Naive thymus-derived CD8-positive, alpha-beta T cell (primary cell): ENCODE measurements at regions not wholly inside any gene's neighbourhood (a gene's known extent, or its start where the extent isn't known, plus 50 kb on each side); places are given as distances from the start of the nearest gene placed in this dataset.

Experiments used
- ATAC-seq, 2 donors: fragments of 150-1000 bp; cut with Tn5 transposase in 1 of 2; sonication (Bioruptor Pico), chemical (Tn5 transposase) in 1 of 2; 1 replicate in 1 of 2; 2 replicates in 1 of 2; pipeline ENCODE4 v1.10.0; 2021; ENCODE audit warnings: mild to moderate bottlenecking in 2 of 2, moderate library complexity in 2 of 2
- POLR2A ChIA-PET: fragments of 350-600 bp; sonication (Branson Sonifier 250); formaldehyde crosslinking; loops from one replicate; lab custom pipeline; 2021; ENCODE audit warnings: antibody characterized with exemption; lab: Charles Lee
- DNase-seq, 10 donors: peaks; one replicate each; pipeline versions ENCODE4 v3.0.0 to v3.0.0-alpha.2; 2020 to 2022
- H3K27ac Mint-ChIP-seq, 10 donors: one replicate each; pipeline ENCODE4 v1.8.0; 2020 to 2022; ENCODE audit warnings: mild to moderate bottlenecking in 10 of 10, mixed read lengths in 10 of 10, moderate library complexity in 4 of 10, inconsistent platforms in 1 of 10
- H3K27me3 Mint-ChIP-seq, 5 donors: one replicate each; pipeline ENCODE4 v1.8.0; 2021 to 2022; ENCODE audit warnings: mixed read lengths in 5 of 5
- H3K36me3 Mint-ChIP-seq, 3 donors: one replicate each; pipeline ENCODE4 v1.8.0; 2020 to 2022; ENCODE audit warnings: mixed read lengths in 3 of 3, mild to moderate bottlenecking in 2 of 3, inconsistent platforms in 1 of 3
- H3K4me1 Mint-ChIP-seq, 4 donors: one replicate each; pipeline ENCODE4 v1.8.0; 2021 to 2022; ENCODE audit warnings: mixed read lengths in 4 of 4
- H3K4me3 Mint-ChIP-seq, 10 donors: one replicate each; pipeline ENCODE4 v1.8.0; 2020 to 2022; ENCODE audit warnings: mild to moderate bottlenecking in 10 of 10, mixed read lengths in 10 of 10, moderate library complexity in 6 of 10, inconsistent platforms in 1 of 10
- H3K9me3 Mint-ChIP-seq, 9 donors: one replicate each; pipeline ENCODE4 v1.8.0; 2020 to 2022; ENCODE audit warnings: mixed read lengths in 9 of 9, mild to moderate bottlenecking in 3 of 9, inconsistent platforms in 1 of 9, moderate library complexity in 1 of 9

GRCh38 chr2:76564734-76565133 is 854.0 kb upstream of the GCFC2 start:
- Mint-ChIP-seq H3K27me3 (no peaks in the 10 kb centered on the region), H3K4me1 (no peaks in the 10 kb centered on the region), H3K9me3 (peaks cover 0 to 3% (median 0%) of the 10 kb centered on the region in 9 donors), H3K36me3 (no peaks in the 10 kb centered on the region), H3K27ac (no peak overlapping the region), H3K4me3 (no peak overlapping the region)
- DNase-seq, result no peak
- no peak for ATAC-seq
- POLR2A ChIA-PET, result no interaction called here

- Mint-ChIP-seq H3K4me3 (no peak overlapping the region), H3K36me3 (no peaks in the 10 kb centered on the region), H3K27ac (no peak overlapping the region), H3K27me3 (no peaks in the 10 kb centered on the region), H3K4me1 (no peaks in the 10 kb centered on the region), H3K9me3 (peaks cover 0 to 3% (median 0%) of the 10 kb centered on the region in 9 donors)
- no peak for ATAC-seq
- DNase-seq, result no peak
- POLR2A ChIA-PET, result no interaction called here
These were observed 853.0 kb upstream of the GCFC2 start for GRCh38 chr2:76563730-76564129.

GRCh38 chr2:76558157-76558556 is 847.4 kb upstream of the GCFC2 start:
- no peak for DNase-seq
- no peak for ATAC-seq
- POLR2A ChIA-PET, result no interaction called here
- Mint-ChIP-seq H3K9me3 (peaks cover 0 to 19% (median 2%) of the 10 kb centered on the region in 9 donors), H3K4me1 (no peaks in the 10 kb centered on the region), H3K27me3 (no peaks in the 10 kb centered on the region), H3K4me3 (no peak overlapping the region), H3K36me3 (no peaks in the 10 kb centered on the region), H3K27ac (no peak overlapping the region)

GRCh38 chr2:76556018-76556417 is 845.3 kb upstream of the GCFC2 start:
- H3K4me3 Mint-ChIP-seq, result no peak overlapping the region
- H3K9me3 Mint-ChIP-seq, result peaks cover 0 to 19% (median 2%) of the 10 kb centered on the region in 9 donors
- no peaks in the 10 kb centered on the region for H3K27me3 Mint-ChIP-seq
- DNase-seq (no peak), ATAC-seq (no peak)
- no peaks in the 10 kb centered on the region for H3K36me3 Mint-ChIP-seq
- H3K27ac Mint-ChIP-seq, result no peak overlapping the region
- POLR2A ChIA-PET, result no interaction called here
- no peaks in the 10 kb centered on the region for H3K4me1 Mint-ChIP-seq

GRCh38 chr2:76546207-76546606 is 835.5 kb upstream of the GCFC2 start:
- Mint-ChIP-seq H3K9me3 (peaks cover 0 to 46% (median 4%) of the 10 kb centered on the region in 9 donors), H3K4me1 (no peaks in the 10 kb centered on the region), H3K4me3 (no peak overlapping the region), H3K27me3 (no peaks in the 10 kb centered on the region), H3K36me3 (no peaks in the 10 kb centered on the region), H3K27ac (no peak overlapping the region)
- DNase-seq, result no peak
- ATAC-seq, result no peak
- POLR2A ChIA-PET, result no interaction called here

DNA sequence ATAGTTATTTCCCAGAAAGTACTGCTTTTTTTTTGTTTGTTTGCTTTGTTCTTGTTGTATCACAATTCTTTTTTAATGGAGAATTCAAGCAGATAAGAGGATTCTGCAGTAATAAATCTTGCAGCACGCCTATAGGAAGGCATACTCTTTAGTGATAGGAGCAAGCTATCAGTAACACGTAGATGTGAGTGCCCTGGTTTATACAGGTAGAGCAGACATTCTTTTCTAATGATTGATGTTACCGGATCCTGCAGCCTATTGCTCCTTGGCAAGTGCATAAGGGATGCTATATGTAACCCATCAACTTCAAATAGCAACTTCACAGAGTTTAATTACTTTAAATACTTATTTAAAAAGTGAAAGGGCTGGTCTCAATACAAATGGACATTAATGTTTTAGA is 834.2 kb upstream of the GCFC2 start:
- no peaks in the 10 kb centered on the region for H3K27me3 Mint-ChIP-seq
- ATAC-seq (no peak), DNase-seq (no peak)
- H3K9me3 Mint-ChIP-seq, result peaks cover 0 to 47% (median 4%) of the 10 kb centered on the region in 9 donors
- POLR2A ChIA-PET, result no interaction called here
- no peak overlapping the region for H3K27ac Mint-ChIP-seq
- no peaks in the 10 kb centered on the region for H3K4me1 Mint-ChIP-seq
- H3K36me3 Mint-ChIP-seq, result no peaks in the 10 kb centered on the region
- no peak overlapping the region for H3K4me3 Mint-ChIP-seq

DNA sequence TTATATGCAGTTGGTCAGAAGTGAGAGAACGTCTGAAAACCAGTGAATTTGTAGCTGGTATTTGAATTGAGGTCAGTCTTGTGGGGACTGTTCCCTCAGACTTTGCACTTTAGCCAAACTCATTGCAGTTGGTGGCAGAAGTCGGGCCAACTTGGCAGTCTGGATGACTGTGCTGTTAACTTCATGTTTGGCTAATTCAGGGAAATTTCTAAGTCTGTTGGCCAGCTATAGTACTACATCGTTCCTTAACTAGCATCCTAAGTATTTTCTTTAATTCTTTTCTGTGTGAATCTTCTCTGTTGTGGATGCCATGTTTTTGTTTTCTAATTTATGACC is 806.8 kb upstream of the GCFC2 start:
- Mint-ChIP-seq H3K36me3 (no peaks in the 10 kb centered on the region), H3K9me3 (peaks cover 0 to 36% (median 11%) of the 10 kb centered on the region in 9 donors), H3K4me1 (no peaks in the 10 kb centered on the region), H3K27ac (no peak overlapping the region), H3K27me3 (no peaks in the 10 kb centered on the region), H3K4me3 (no peak overlapping the region)
- POLR2A ChIA-PET, result no interaction called here
- no peak for DNase-seq
- ATAC-seq, result no peak

DNA sequence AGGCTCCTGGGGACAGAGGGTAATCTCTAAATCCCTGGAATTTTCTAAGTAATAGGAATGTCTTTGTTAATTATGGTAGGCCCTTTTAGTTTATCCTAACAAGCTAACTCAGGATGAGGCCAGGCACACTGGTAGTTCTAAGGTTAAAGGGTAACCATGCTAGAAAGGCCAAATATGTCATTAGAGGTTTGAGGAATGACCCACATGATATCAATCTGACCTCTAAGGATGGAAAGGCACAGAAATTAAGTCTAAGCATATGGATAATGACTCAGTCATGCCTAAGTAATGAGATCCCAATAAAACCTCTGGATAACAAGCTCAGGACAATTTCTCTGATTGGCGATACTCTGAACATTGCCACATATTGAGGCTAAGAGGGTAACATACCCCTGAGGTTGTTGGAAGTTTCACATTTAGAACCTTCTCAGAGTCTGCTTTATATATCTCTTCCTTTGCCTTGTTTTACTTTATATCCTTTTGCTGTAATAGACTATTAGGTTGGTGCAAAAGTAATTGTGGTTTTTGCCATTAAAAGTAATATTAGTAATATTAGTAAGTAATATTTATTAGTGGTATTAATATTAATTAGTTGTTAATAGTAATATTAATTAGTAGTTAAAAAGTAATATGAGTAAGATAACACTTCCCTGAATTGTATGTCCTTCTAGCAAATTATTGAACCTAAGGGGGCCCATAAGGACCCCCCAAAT is 806.3 kb upstream of the GCFC2 start:
- H3K4me3 Mint-ChIP-seq, result no peak overlapping the region
- H3K27ac Mint-ChIP-seq, result no peak overlapping the region
- POLR2A ChIA-PET, result no interaction called here
- H3K9me3 Mint-ChIP-seq, result peaks cover 0 to 30% (median 9%) of the 10 kb centered on the region in 9 donors
- DNase-seq (no peak), ATAC-seq (no peak)
- no peaks in the 10 kb centered on the region for H3K4me1 Mint-ChIP-seq
- no peaks in the 10 kb centered on the region for H3K27me3 Mint-ChIP-seq
- no peaks in the 10 kb centered on the region for H3K36me3 Mint-ChIP-seq

GRCh38 chr2:76512201-76512820 is 801.6 kb upstream of the GCFC2 start:
- no peak for DNase-seq
- Mint-ChIP-seq H3K27ac (no peak overlapping the region), H3K9me3 (peaks cover 0 to 21% (median 5%) of the 10 kb centered on the region in 9 donors), H3K4me3 (no peak overlapping the region), H3K36me3 (no peaks in the 10 kb centered on the region), H3K27me3 (no peaks in the 10 kb centered on the region), H3K4me1 (no peaks in the 10 kb centered on the region)
- POLR2A ChIA-PET, result no interaction called here
- no peak for ATAC-seq

- H3K27ac Mint-ChIP-seq, result no peak overlapping the region
- ATAC-seq, result no peak
- H3K36me3 Mint-ChIP-seq, result no peaks in the 10 kb centered on the region
These were observed 795.8 kb upstream of the GCFC2 start for GRCh38 chr2:76506538-76506937.

DNA sequence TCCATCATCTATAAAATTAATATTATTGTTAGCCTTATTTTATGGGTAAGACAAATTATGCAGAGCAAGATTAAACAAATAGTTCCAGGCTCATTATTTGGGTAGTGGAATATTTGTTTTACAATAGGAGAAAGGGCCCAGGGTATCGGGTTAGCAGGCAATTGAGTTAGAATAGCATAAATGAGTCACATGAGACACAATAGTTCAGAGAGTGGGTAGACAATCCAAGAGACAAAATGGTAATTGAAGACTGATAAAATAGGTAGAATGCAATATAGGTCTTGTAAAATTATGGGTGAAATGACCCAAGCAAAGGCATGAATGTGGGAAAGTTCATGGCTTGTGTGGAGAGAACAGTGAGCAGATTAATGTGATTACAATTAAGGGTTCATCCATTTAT is 790.9 kb upstream of the GCFC2 start:
- POLR2A ChIA-PET, result no interaction called here
- DNase-seq (no peak), ATAC-seq (no peak)
- Mint-ChIP-seq H3K4me3 (no peak overlapping the region), H3K4me1 (no peaks in the 10 kb centered on the region), H3K27me3 (no peaks in the 10 kb centered on the region), H3K9me3 (peaks cover 0 to 10% (median 0%) of the 10 kb centered on the region in 9 donors), H3K36me3 (no peaks in the 10 kb centered on the region), H3K27ac (no peak overlapping the region)

More at GRCh38 chr2:76506538-76506937, 795.8 kb upstream of the GCFC2 start:
- Mint-ChIP-seq H3K4me1 (no peaks in the 10 kb centered on the region), H3K9me3 (peaks cover 0 to 9% (median 3%) of the 10 kb centered on the region in 9 donors), H3K4me3 (no peak overlapping the region), H3K27me3 (no peaks in the 10 kb centered on the region)
- no peak for DNase-seq
- POLR2A ChIA-PET, result no interaction called here

GRCh38 chr2:76498360-76498759 is 787.6 kb upstream of the GCFC2 start:
- DNase-seq (no peak), ATAC-seq (no peak)
- Mint-ChIP-seq H3K36me3 (no peaks in the 10 kb centered on the region), H3K27ac (no peak overlapping the region), H3K27me3 (no peaks in the 10 kb centered on the region), H3K4me1 (no peaks in the 10 kb centered on the region), H3K4me3 (no peak overlapping the region), H3K9me3 (peaks cover 0 to 10% (median 2%) of the 10 kb centered on the region in 9 donors)
- POLR2A ChIA-PET, result no interaction called here

DNA sequence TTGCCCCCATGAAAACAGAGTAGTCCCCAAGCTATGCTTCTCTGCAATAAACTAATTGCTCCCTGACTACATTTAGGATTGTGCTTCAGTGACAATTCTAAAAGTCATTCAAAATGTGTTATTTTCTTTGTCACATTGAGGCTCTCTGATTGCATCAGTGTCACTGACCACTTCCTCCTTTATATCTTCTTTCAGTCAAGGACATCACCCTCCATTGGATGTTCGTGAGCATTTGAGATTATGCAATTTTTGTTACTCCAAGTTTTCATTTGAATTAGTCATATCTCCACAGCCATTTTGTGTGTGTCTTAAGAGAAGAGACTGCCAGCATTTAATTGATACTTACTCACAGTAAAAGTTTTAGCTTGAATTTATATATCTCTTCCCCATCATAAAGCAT is 780.8 kb upstream of the GCFC2 start:
- no peaks in the 10 kb centered on the region for H3K36me3 Mint-ChIP-seq
- peaks cover 0 to 23% (median 4%) of the 10 kb centered on the region in 9 donors for H3K9me3 Mint-ChIP-seq

More for the DNA sequence above, 780.8 kb upstream of the GCFC2 start:
- Mint-ChIP-seq H3K27ac (no peak overlapping the region), H3K27me3 (no peaks in the 10 kb centered on the region), H3K4me3 (no peak overlapping the region), H3K4me1 (no peaks in the 10 kb centered on the region)
- POLR2A ChIA-PET, result no interaction called here
- DNase-seq (no peak), ATAC-seq (no peak)
